HG02852 (cell line): ENCODE measurements at regions not wholly inside any gene's neighbourhood (a gene's known extent, or its start where the extent isn't known, plus 50 kb on each side); places are given as distances from the start of the nearest gene placed in this dataset.

Experiments
- ATAC-seq: cut with Tn5 transposase; IDR thresholded peaks from one replicate; pipeline ENCODE4 v1.9.1; 2021; ENCODE audit warnings: mild to moderate bottlenecking, moderate library complexity; ENCODE audit not compliant: unreplicated experiment

- no peak for ATAC-seq
Measured at GRCh38 chr5:167565189-167565954, 726.1 kb upstream of the WWC1 start.

GRCh38 chr5:167570431-167570830 lies 721.0 kb upstream of the WWC1 start:
- no peak for ATAC-seq

- ATAC-seq = no peak
Measured at GRCh38 chr5:167571824-167572223, 719.6 kb upstream of the WWC1 start.

- no peak for ATAC-seq
Measured at GRCh38 chr5:167573370-167574127, 717.9 kb upstream of the WWC1 start.

- ATAC-seq = no peak
Measured at GRCh38 chr5:167574464-167574863, 717.0 kb upstream of the WWC1 start.

- no peak for ATAC-seq
Measured at GRCh38 chr5:167575330-167575729, 716.1 kb upstream of the WWC1 start.

GRCh38 chr5:167576126-167576525 lies 715.3 kb upstream of the WWC1 start:
- ATAC-seq = no peak

GRCh38 chr5:167576897-167577296 lies 714.5 kb upstream of the WWC1 start:
- no peak for ATAC-seq

GRCh38 chr5:167577616-167578015 lies 713.8 kb upstream of the WWC1 start:
- ATAC-seq = no peak

GRCh38 chr5:167578977-167579692 lies 712.3 kb upstream of the WWC1 start:
- ATAC-seq = no peak

- no peak for ATAC-seq
Measured at GRCh38 chr5:167579693-167580055, 711.8 kb upstream of the WWC1 start.

GRCh38 chr5:167580608-167581007 lies 710.8 kb upstream of the WWC1 start:
- no peak for ATAC-seq

- ATAC-seq = no peak
Measured at GRCh38 chr5:167582283-167582682, 709.2 kb upstream of the WWC1 start.

- ATAC-seq = no peak
Measured at GRCh38 chr5:167582886-167583285, 708.6 kb upstream of the WWC1 start.

- ATAC-seq = no peak
Measured at GRCh38 chr5:167585184-167585583, 706.3 kb upstream of the WWC1 start.

GRCh38 chr5:167587772-167588437 lies 703.5 kb upstream of the WWC1 start:
- ATAC-seq = no peak

GRCh38 chr5:167592114-167592513 lies 699.3 kb upstream of the WWC1 start:
- no peak for ATAC-seq

- no peak for ATAC-seq
Measured at GRCh38 chr5:167593329-167594060, 698.0 kb upstream of the WWC1 start.

- ATAC-seq = no peak
Measured at GRCh38 chr5:167594061-167594435, 697.4 kb upstream of the WWC1 start.

- no peak for ATAC-seq
Measured at GRCh38 chr5:167594750-167595149, 696.7 kb upstream of the WWC1 start.

- ATAC-seq = no peak
Measured at GRCh38 chr5:167595196-167595595, 696.2 kb upstream of the WWC1 start.
